K562 (cell line): ENCODE measurements at regions not wholly inside any gene's neighbourhood (a gene's known extent, or its start where the extent isn't known, plus 50 kb on each side); places are given as distances from the start of the nearest gene placed in this dataset.
"Not testable (repeated sequence)": the region's sequence is repeated elsewhere in the genome, so short reads cannot be mapped to it uniquely, and the experiment has no call there.

Experiments
- ADNP ChIP-seq: fragments of 200-800 bp; sonication (Bioruptor generic); IDR thresholded peaks from 2 replicates; pipeline ENCODE4 v1.6.1; 2016; ENCODE audit warnings: missing genetic modification characterization, missing compliant biosample characterization
- BRCA1 ChIP-seq, 2 experiments: fragments of 450-650 bp in 1 of 2; sonication (generic) in 1 of 2; formaldehyde crosslinking in 1 of 2; IDR thresholded peaks; 2 replicates each; pipeline versions ENCODE4 v1.5.0 to v1.6.1; 2017 to 2020; ENCODE audit warnings: mild to moderate bottlenecking in 1 of 2, missing genetic modification reagents in 1 of 2
- FIP1L1 ChIP-seq: fragments of 200-400 bp; formaldehyde crosslinking; IDR thresholded peaks from 2 replicates; pipeline ENCODE4 v1.6.1; 2018; ENCODE audit warnings: mild to moderate bottlenecking, low read depth, low read length; ENCODE audit not compliant: poor library complexity, severe bottlenecking
- FOS ChIP-seq: IDR thresholded peaks from 3 replicates; pipeline ENCODE4 v1.6.1; 2011; ENCODE audit not compliant: insufficient read length; ENCODE audit errors: extremely low read depth
- KAT8 ChIP-seq: fragments of 450-650 bp; IDR thresholded peaks from 2 replicates; pipeline ENCODE4 v1.6.1; 2016; ENCODE audit warnings: low read depth, mild to moderate bottlenecking
- NRF1 ChIP-seq, 2 experiments: fragments of 450-650 bp; IDR thresholded peaks in 1 of 2; conservative IDR thresholded peaks in 1 of 2; 2 replicates each; pipeline ENCODE4 v1.6.1; 2014; ENCODE audit warnings: mild to moderate bottlenecking in 2 of 2
- PHF21A ChIP-seq: fragments of 450-650 bp; IDR thresholded peaks from 2 replicates; pipeline ENCODE4 v1.6.1; 2017; ENCODE audit warnings: low read depth, borderline replicate concordance
- RAD21 ChIP-seq, 2 experiments: fragments of 250-450 bp in 1 of 2; fragments of 450-650 bp in 1 of 2; sonication (Bioruptor Pico) in 1 of 2; formaldehyde crosslinking in 1 of 2; IDR thresholded peaks in 1 of 2; conservative IDR thresholded peaks in 1 of 2; 2 replicates each; pipeline versions ENCODE4 v1.4.0 to v1.8.0; 2020 to 2022; ENCODE audit warnings: mild to moderate bottlenecking in 2 of 2, moderate library complexity in 1 of 2
- ZNF217 ChIP-seq: sonication (generic); formaldehyde crosslinking; IDR thresholded peaks from 2 replicates; pipeline ENCODE4 v1.8.0; 2022; ENCODE audit warnings: mild to moderate bottlenecking, missing genetic modification reagents
- ZNF785 ChIP-seq: fragments of 250-450 bp; sonication (Bioruptor Pico); IDR thresholded peaks from 2 replicates; pipeline ENCODE4 v1.4.0; 2020; ENCODE audit warnings: mild to moderate bottlenecking
- ZZZ3 ChIP-seq: fragments of 450-650 bp; IDR thresholded peaks from 2 replicates; pipeline ENCODE4 v1.6.1; 2016; ENCODE audit warnings: antibody characterized with exemption, mild to moderate bottlenecking, moderate library complexity
- TF ChIP-seq, protein P1 (sequence below), 3 experiments: IDR thresholded peaks in 2 of 3; conservative IDR thresholded peaks in 1 of 3; 2 replicates each; pipeline ENCODE4 v1.5.1; 2011 to 2012; ENCODE audit warnings: low read length in 3 of 3, mild to moderate bottlenecking in 3 of 3, control low read depth in 2 of 3, improper control_type of control experiment in 1 of 3, inconsistent platforms in 1 of 3, low read depth in 1 of 3, mixed read lengths in 1 of 3, moderate library complexity in 1 of 3; ENCODE audit not compliant: insufficient read depth in 2 of 3

DNA sequence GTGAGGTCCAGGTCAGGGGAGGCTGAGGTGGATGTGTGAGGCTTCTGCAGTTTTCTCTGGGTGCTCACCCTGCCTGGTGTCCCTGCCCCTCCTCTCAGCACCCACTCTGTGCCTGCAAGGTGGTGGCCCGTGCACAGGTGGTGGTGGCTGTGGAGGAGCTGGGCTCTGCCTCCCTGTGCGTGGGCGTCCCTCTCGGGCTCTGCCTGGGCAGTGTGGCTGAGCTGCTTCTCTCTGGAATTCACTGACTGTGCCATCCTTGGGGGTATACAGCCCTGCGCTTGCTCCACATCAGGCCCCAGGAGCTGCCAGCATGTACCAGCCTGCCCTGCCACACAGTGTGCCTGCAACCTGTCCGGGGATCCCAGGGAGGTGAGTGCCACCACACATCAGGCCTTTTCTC lies 369.8 kb downstream of the TMEM121 start:
- TF ChIP-seq ADNP; RAD21 (CRISPR knock-in tag; conservative IDR thresholded peaks at IDR 0.05 in 1 of 2, IDR thresholded peaks at IDR 0.05 in 1 of 2); PHF21A; ZNF785 (CRISPR knock-in tag); FIP1L1; ZNF217; BRCA1 (IDR thresholded peaks at IDR 0.05); BRCA1 (CRISPR knock-in tag; IDR thresholded peaks at IDR 0.05); FOS; ZZZ3; KAT8; NRF1 (conservative IDR thresholded peaks at IDR 0.05 in 1 of 2, IDR thresholded peaks at IDR 0.05 in 1 of 2): not testable (repeated sequence)
- TF ChIP-seq, protein P1, sequence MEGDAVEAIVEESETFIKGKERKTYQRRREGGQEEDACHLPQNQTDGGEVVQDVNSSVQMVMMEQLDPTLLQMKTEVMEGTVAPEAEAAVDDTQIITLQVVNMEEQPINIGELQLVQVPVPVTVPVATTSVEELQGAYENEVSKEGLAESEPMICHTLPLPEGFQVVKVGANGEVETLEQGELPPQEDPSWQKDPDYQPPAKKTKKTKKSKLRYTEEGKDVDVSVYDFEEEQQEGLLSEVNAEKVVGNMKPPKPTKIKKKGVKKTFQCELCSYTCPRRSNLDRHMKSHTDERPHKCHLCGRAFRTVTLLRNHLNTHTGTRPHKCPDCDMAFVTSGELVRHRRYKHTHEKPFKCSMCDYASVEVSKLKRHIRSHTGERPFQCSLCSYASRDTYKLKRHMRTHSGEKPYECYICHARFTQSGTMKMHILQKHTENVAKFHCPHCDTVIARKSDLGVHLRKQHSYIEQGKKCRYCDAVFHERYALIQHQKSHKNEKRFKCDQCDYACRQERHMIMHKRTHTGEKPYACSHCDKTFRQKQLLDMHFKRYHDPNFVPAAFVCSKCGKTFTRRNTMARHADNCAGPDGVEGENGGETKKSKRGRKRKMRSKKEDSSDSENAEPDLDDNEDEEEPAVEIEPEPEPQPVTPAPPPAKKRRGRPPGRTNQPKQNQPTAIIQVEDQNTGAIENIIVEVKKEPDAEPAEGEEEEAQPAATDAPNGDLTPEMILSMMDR (IDR thresholded peaks at IDR 0.05 in 2 of 3, conservative IDR thresholded peaks at IDR 0.05 in 1 of 3; ENCODE audit: insufficient read depth in 2 of 3, low read depth in 1 of 3, low read length in 3 of 3): not testable (repeated sequence)
